ENCODE measurements at regions not wholly inside any gene's neighbourhood (a gene's known extent, or its start where the extent isn't known, plus 50 kb on each side); places are given as distances from the start of the nearest gene placed in this dataset.

DNA sequence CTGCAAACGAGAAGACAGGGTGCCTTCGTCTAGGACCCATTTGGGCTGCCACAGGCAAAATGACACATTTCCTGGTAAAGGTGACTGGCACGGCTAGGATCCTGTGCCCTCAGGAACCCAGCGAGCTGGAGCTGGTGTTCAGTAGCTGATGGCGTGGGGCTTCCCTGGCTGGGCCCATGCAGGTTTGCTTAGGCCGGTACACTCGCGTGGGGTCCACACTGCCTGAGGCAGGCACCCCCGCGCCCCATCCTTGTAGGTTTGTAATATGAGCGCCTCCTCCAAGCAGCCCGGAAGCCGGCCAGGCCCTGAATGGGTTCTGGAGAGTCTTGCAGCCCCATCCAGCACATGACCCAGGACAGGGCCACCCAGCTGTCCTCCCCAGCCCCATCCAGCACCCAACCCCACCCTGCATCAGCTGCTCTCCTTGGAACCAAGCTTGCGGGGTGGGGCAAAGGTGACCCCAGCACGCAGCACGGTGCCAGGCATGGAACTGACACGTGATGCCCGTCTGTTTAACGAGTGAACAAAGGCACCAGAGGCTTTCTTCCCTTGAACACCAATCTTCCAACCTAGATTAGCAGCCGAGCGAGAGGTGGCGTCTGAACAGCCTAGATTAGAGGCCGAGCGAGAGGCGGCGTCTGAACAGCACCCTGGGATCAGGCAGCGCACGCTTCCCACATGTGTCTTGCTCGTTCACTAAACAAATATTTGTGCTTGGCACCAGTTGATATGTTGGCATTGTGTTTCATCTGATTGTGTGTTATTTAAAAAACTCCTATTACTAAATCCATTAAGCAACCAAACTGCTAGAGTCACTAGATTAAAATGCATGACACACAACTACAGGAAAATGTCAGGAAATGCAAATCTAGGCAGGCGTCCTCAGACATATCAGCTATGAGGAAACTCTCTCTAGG lies 112.1 kb downstream of the DLL1 start:
- no peaks in the 10 kb centered on the region for H3K27me3 ChIP-seq (replicated peaks in 1 of 4; ENCODE audit: control insufficient read depth in 3 of 4, extremely low read depth in 1 of 4, insufficient read depth in 3 of 4, low read length in 3 of 4)
- ChIA-PET POLR2A (ENCODE audit: partially characterized antibody) (no interaction called here), CTCF (ENCODE audit: partially characterized antibody) (no interaction called here)
- H2BK120ac ChIP-seq (replicated peaks; ENCODE audit: low read depth, low read length), result no peak overlapping the region
- no peak overlapping the region for H4K5ac ChIP-seq (ENCODE audit: insufficient read length, low read depth, low read length)
- no peak overlapping the region for H2AFZ ChIP-seq (ENCODE audit: low read length)
- H3K4ac ChIP-seq (replicated peaks; ENCODE audit: insufficient read length, low read depth, low read length), result no peak overlapping the region
- peaks cover 4% of the 10 kb centered on the region; the same call in 1 of the 2 replicates for H3K23me2 ChIP-seq (ENCODE audit: low read depth, low read length)
- WGBS, 2 experiments (ENCODE audit: extremely low coverage in 1 of 2, insufficient coverage in 1 of 2, insufficient read length in 1 of 2, insufficient replicate concordance in 2 of 2, low coverage in 1 of 2, low lambda C conversion rate in 2 of 2, missing lambda C conversion rate in 1 of 2), result 91% methylated on average over 27 of the region's 30 CpGs; no CpG with 5 or more reads in 1 of the 2 experiments
- no peak overlapping the region for H3K4me2 ChIP-seq (ENCODE audit: insufficient read depth in 1 of 2, low read depth in 2 of 2, low read length in 2 of 2)
- no peaks in the 10 kb centered on the region for H3K79me2 ChIP-seq (ENCODE audit: control insufficient read depth in 1 of 2, insufficient read depth in 2 of 2, low read length in 2 of 2)
- no peaks in the 10 kb centered on the region for H3K79me1 ChIP-seq (ENCODE audit: low read depth, low read length)
- H3K27ac ChIP-seq (ENCODE audit: low read depth, low read length), result no peak overlapping the region
- H3K9ac ChIP-seq (replicated peaks in 1 of 4; ENCODE audit: extremely low read depth in 1 of 4, low read depth in 3 of 4, low read length in 3 of 4), result no peak overlapping the region
- H4K20me1 ChIP-seq (replicated peaks in 1 of 2; ENCODE audit: control insufficient read depth in 1 of 2, insufficient read depth in 2 of 2, low read length in 2 of 2), result peaks cover 0 to 3% of the 10 kb centered on the region in 2 experiments
- no peak overlapping the region for H3K23ac ChIP-seq (ENCODE audit: insufficient read length)
- FAIRE-seq, result no peak
- H3K9me3 ChIP-seq (ENCODE audit: insufficient read depth in 2 of 2, low read depth in 1 of 2, low read length in 1 of 2), result peaks cover 3 to 15% of the 10 kb centered on the region in 2 experiments; a peak in 3 of 4 replicates
- no peak overlapping the region for H4K91ac ChIP-seq (replicated peaks; ENCODE audit: insufficient read length, low read length)
- no peak overlapping the region for H3K56ac ChIP-seq (replicated peaks; ENCODE audit: insufficient read length, low read depth, low read length)
- no peaks in the 10 kb centered on the region; a peak in 1 of 7 replicates for H3K4me1 ChIP-seq (replicated peaks in 1 of 4; ENCODE audit: control insufficient read depth in 3 of 4, insufficient read depth in 4 of 4, low read length in 3 of 4)
- peak overlapping the region; percentile 11; the same call in 1 of the 2 replicates for H4K8ac ChIP-seq (ENCODE audit: extremely low read depth, insufficient read depth, low read length)
- H2BK12ac ChIP-seq (ENCODE audit: low read depth, low read length), result no peak overlapping the region
- H3K36me3 ChIP-seq (ENCODE audit: control insufficient read depth in 2 of 4, insufficient read depth in 4 of 4, low read length in 3 of 4), result peaks cover 0 to 3% (median 0%) of the 10 kb centered on the region in 4 experiments; a peak in 1 of 8 replicates
- no peak overlapping the region for H2BK5ac ChIP-seq (ENCODE audit: low read depth, low read length)
- H2BK20ac ChIP-seq (ENCODE audit: low read length), result no peak overlapping the region
- DNase-seq (ENCODE audit: low read depth in 1 of 2, low spot score in 2 of 2), result peak in 1 of 2 experiments; percentile 40
- no peak overlapping the region for H2AK5ac ChIP-seq (ENCODE audit: low read depth, low read length)
- H3K4me3 ChIP-seq (ENCODE audit: extremely low read depth in 1 of 4, insufficient read depth in 2 of 4, low read depth in 3 of 4, low read length in 4 of 4), result no peak overlapping the region
- no peak overlapping the region for H2BK15ac ChIP-seq (ENCODE audit: low read length)
- H3K18ac ChIP-seq (ENCODE audit: extremely low read depth, low read length), result no peak overlapping the region
- no peak overlapping the region for H3K14ac ChIP-seq (ENCODE audit: insufficient read length)
- no peak for TF ChIP-seq SIX5 (IDR thresholded peaks at IDR 0.05; ENCODE audit: low read depth, low read length)
- TF ChIP-seq POU5F1 (IDR thresholded peaks at IDR 0.05; ENCODE audit: low read depth, low read length), result no peak
- TF ChIP-seq CEBPB (IDR thresholded peaks at IDR 0.05; ENCODE audit: low read depth, low read length), result no peak
- TF ChIP-seq, protein P1, sequence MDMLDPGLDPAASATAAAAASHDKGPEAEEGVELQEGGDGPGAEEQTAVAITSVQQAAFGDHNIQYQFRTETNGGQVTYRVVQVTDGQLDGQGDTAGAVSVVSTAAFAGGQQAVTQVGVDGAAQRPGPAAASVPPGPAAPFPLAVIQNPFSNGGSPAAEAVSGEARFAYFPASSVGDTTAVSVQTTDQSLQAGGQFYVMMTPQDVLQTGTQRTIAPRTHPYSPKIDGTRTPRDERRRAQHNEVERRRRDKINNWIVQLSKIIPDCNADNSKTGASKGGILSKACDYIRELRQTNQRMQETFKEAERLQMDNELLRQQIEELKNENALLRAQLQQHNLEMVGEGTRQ (IDR thresholded peaks at IDR 0.05; ENCODE audit: low read length), result no peak
- no peak for TF ChIP-seq BCL11A (IDR thresholded peaks at IDR 0.05; ENCODE audit: low read depth in 2 of 2, low read length in 2 of 2)
- TF ChIP-seq CTBP2 (IDR thresholded peaks at IDR 0.05; ENCODE audit: borderline replicate concordance, insufficient read depth, insufficient read length, low read length), result no peak
- no peak for TF ChIP-seq CREB1 (IDR thresholded peaks at IDR 0.05)
- no peak for TF ChIP-seq NRF1 (IDR thresholded peaks at IDR 0.05; ENCODE audit: low read depth, low read length)
- TF ChIP-seq JUND (IDR thresholded peaks at IDR 0.05; ENCODE audit: low read length), result no peak
- no peak for TF ChIP-seq ASH2L (IDR thresholded peaks at IDR 0.05; ENCODE audit: low read length)
- no peak for TF ChIP-seq RBBP5 (IDR thresholded peaks at IDR 0.05; ENCODE audit: borderline replicate concordance, low read depth, low read length)
- no peak for TF ChIP-seq KDM1A (IDR thresholded peaks at IDR 0.05; ENCODE audit: borderline replicate concordance, low read length)

Data from H1 (cell line).